Fibroblast of villous mesenchyme (primary cell): ENCODE measurements at regions not wholly inside any gene's neighbourhood (a gene's known extent, or its start where the extent isn't known, plus 50 kb on each side); places are given as distances from the start of the nearest gene placed in this dataset.

Source experiments
- DNase-seq: peaks from one replicate; pipeline ENCODE4 v3.0.0-alpha.2; 2010; ENCODE audit warnings: low read depth
- H3K4me3 ChIP-seq: 2 replicates; pipeline ENCODE4 v1.5.1; 2011; ENCODE audit warnings: low read depth, mild to moderate bottlenecking, low read length
- CTCF ChIP-seq: IDR thresholded peaks from 2 replicates; pipeline ENCODE4 v1.5.1; 2012; ENCODE audit warnings: low read depth, mild to moderate bottlenecking, low read length; ENCODE audit not compliant: insufficient read depth

- no peak overlapping the region for H3K4me3 ChIP-seq
- TF ChIP-seq CTCF, result no peak
- DNase-seq, result no peak
These were observed 849.3 kb downstream of the TLE1 start for GRCh38 chr9:80839821-80840675.

GRCh38 chr9:80836013-80836412, 853.3 kb downstream of the TLE1 start:
- no peak overlapping the region for H3K4me3 ChIP-seq
- no peak for TF ChIP-seq CTCF
- DNase-seq, result no peak

- no peak for TF ChIP-seq CTCF
- DNase-seq, result no peak
- no peak overlapping the region for H3K4me3 ChIP-seq
These were observed 857.6 kb downstream of the TLE1 start for GRCh38 chr9:80831751-80832150.

- DNase-seq, result no peak
- TF ChIP-seq CTCF, result no peak
- no peak overlapping the region for H3K4me3 ChIP-seq
These were observed 877.7 kb downstream of the TLE1 start for GRCh38 chr9:80811656-80812055.

- DNase-seq, result no peak
- no peak for TF ChIP-seq CTCF
- H3K4me3 ChIP-seq, result no peak overlapping the region
These were observed 878.3 kb downstream of the TLE1 start for GRCh38 chr9:80811003-80811402.

- DNase-seq, result no peak
- TF ChIP-seq CTCF, result no peak
- no peak overlapping the region for H3K4me3 ChIP-seq
These were observed 882.7 kb downstream of the TLE1 start for GRCh38 chr9:80806671-80807070.

- DNase-seq, result no peak
- no peak for TF ChIP-seq CTCF
- no peak overlapping the region for H3K4me3 ChIP-seq
These were observed 884.5 kb downstream of the TLE1 start for GRCh38 chr9:80804873-80805272.
